ENCODE measurements at regions not wholly inside any gene's neighbourhood (a gene's known extent, or its start where the extent isn't known, plus 50 kb on each side); places are given as distances from the start of the nearest gene placed in this dataset.

- no peak for TF ChIP-seq EZH2phosphoT487 (IDR thresholded peaks at IDR 0.05; ENCODE audit: low read depth, severe bottlenecking, unreplicated experiment)
- TF ChIP-seq CTCF (IDR thresholded peaks at IDR 0.05; ENCODE audit: poor library complexity), result no peak
- TF ChIP-seq EZH2 (IDR thresholded peaks at IDR 0.05; ENCODE audit: borderline replicate concordance), result no peak
These were observed 100.5 kb upstream of the FOXA2 start for GRCh38 chr20:22684763-22685443.

All from hepatocyte (in vitro differentiated cells).